SK-N-SH (cell line): ENCODE measurements at regions not wholly inside any gene's neighbourhood (a gene's known extent, or its start where the extent isn't known, plus 50 kb on each side); places are given as distances from the start of the nearest gene placed in this dataset.

ENCODE experiments used
- CHD2 ChIP-seq: fragments of 150-350 bp; IDR thresholded peaks from 2 replicates; pipeline ENCODE4 v1.6.1; 2018; ENCODE audit warnings: low read length; ENCODE audit not compliant: partially characterized antibody
- EP300 ChIP-seq, 2 experiments: IDR thresholded peaks; 2 replicates each; pipeline versions ENCODE4 v1.4.0 to v1.6.1; 2012; ENCODE audit warnings: borderline replicate concordance in 1 of 2, low read depth in 1 of 2, low read length in 1 of 2
- EZH2phosphoT487 ChIP-seq: fragments of 200-600 bp; sonication (generic); IDR thresholded peaks from 2 replicates; pipeline ENCODE4 v1.6.1; 2017; ENCODE audit warnings: low read depth, mixed run types, mild to moderate bottlenecking, antibody characterized with exemption, moderate library complexity, borderline replicate concordance
- GATA2 ChIP-seq: sonication (generic); formaldehyde crosslinking; IDR thresholded peaks from 2 replicates; pipeline ENCODE4 v1.5.0; 2020; ENCODE audit warnings: mild to moderate bottlenecking, missing genetic modification reagents
- RAD21 ChIP-seq: IDR thresholded peaks from 2 replicates; pipeline ENCODE4 v1.6.1; 2012; ENCODE audit warnings: mild to moderate bottlenecking, low read length
- RCOR1 ChIP-seq: fragments of 150-350 bp; IDR thresholded peaks from 2 replicates; pipeline ENCODE4 v1.6.1; 2017; ENCODE audit warnings: antibody characterized with exemption, low read length
- SIN3A ChIP-seq: IDR thresholded peaks from 2 replicates; pipeline ENCODE4 v1.6.1; 2012; ENCODE audit warnings: low read depth, mild to moderate bottlenecking, low read length, moderate library complexity, borderline replicate concordance
- TAF1 ChIP-seq: IDR thresholded peaks from 2 replicates; pipeline ENCODE4 v1.6.1; 2012; ENCODE audit warnings: low read depth, mild to moderate bottlenecking, low read length, moderate library complexity, borderline replicate concordance
- YY1 ChIP-seq: IDR thresholded peaks from 2 replicates; pipeline ENCODE4 v1.4.0; 2012; ENCODE audit warnings: low read depth, mild to moderate bottlenecking
- TF ChIP-seq, protein P1 (sequence below): fragments of 200-600 bp; sonication (generic); IDR thresholded peaks from 2 replicates; pipeline ENCODE4 v1.6.1; 2017; ENCODE audit warnings: antibody characterized with exemption, mild to moderate bottlenecking, moderate library complexity
- TF ChIP-seq, protein P2 (sequence below): IDR thresholded peaks from 2 replicates; pipeline ENCODE4 v1.6.1; 2012; ENCODE audit warnings: mild to moderate bottlenecking, low read depth, low read length, moderate library complexity
- TF ChIP-seq, protein P3 (sequence below): fragments of 150-350 bp; IDR thresholded peaks from 2 replicates; pipeline ENCODE4 v1.6.1; 2017; ENCODE audit warnings: antibody characterized with exemption, low read length, low read depth, borderline replicate concordance

DNA sequence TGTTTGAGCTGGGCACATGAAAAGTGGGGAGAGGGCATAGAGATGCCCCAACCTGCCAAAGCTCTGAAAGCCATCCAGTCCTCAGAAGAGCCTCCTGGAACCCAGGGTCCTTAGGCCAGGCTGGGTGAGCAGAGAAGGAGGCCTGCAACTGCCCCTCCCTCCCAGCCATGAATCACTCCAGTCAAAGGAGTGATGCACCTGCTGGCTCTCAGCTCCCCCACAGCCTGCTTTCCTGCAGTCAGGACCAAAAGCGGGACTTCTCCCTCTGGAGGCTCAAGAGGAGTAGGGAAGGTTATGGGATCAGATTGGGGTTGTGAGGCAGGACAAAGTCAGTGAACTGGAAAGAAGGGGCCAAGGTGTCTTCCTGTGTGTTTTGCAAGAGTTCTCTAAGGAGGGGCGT is 145.6 kb downstream of the TMEM132E start:
- TF ChIP-seq, protein P1, sequence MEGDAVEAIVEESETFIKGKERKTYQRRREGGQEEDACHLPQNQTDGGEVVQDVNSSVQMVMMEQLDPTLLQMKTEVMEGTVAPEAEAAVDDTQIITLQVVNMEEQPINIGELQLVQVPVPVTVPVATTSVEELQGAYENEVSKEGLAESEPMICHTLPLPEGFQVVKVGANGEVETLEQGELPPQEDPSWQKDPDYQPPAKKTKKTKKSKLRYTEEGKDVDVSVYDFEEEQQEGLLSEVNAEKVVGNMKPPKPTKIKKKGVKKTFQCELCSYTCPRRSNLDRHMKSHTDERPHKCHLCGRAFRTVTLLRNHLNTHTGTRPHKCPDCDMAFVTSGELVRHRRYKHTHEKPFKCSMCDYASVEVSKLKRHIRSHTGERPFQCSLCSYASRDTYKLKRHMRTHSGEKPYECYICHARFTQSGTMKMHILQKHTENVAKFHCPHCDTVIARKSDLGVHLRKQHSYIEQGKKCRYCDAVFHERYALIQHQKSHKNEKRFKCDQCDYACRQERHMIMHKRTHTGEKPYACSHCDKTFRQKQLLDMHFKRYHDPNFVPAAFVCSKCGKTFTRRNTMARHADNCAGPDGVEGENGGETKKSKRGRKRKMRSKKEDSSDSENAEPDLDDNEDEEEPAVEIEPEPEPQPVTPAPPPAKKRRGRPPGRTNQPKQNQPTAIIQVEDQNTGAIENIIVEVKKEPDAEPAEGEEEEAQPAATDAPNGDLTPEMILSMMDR: no peak
- TF ChIP-seq GATA2 (CRISPR knock-in tag) (no peak), RCOR1 (no peak), YY1 (no peak), EP300 (IDR thresholded peaks at IDR 0.05; ENCODE audit: borderline replicate concordance in 1 of 2, low read depth in 1 of 2, low read length in 1 of 2) (no peak), EZH2phosphoT487 (no peak), CHD2 (no peak), SIN3A (no peak), RAD21 (no peak), TAF1 (no peak)
- TF ChIP-seq, protein P2, sequence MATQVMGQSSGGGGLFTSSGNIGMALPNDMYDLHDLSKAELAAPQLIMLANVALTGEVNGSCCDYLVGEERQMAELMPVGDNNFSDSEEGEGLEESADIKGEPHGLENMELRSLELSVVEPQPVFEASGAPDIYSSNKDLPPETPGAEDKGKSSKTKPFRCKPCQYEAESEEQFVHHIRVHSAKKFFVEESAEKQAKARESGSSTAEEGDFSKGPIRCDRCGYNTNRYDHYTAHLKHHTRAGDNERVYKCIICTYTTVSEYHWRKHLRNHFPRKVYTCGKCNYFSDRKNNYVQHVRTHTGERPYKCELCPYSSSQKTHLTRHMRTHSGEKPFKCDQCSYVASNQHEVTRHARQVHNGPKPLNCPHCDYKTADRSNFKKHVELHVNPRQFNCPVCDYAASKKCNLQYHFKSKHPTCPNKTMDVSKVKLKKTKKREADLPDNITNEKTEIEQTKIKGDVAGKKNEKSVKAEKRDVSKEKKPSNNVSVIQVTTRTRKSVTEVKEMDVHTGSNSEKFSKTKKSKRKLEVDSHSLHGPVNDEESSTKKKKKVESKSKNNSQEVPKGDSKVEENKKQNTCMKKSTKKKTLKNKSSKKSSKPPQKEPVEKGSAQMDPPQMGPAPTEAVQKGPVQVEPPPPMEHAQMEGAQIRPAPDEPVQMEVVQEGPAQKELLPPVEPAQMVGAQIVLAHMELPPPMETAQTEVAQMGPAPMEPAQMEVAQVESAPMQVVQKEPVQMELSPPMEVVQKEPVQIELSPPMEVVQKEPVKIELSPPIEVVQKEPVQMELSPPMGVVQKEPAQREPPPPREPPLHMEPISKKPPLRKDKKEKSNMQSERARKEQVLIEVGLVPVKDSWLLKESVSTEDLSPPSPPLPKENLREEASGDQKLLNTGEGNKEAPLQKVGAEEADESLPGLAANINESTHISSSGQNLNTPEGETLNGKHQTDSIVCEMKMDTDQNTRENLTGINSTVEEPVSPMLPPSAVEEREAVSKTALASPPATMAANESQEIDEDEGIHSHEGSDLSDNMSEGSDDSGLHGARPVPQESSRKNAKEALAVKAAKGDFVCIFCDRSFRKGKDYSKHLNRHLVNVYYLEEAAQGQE: no peak
- TF ChIP-seq, protein P3, sequence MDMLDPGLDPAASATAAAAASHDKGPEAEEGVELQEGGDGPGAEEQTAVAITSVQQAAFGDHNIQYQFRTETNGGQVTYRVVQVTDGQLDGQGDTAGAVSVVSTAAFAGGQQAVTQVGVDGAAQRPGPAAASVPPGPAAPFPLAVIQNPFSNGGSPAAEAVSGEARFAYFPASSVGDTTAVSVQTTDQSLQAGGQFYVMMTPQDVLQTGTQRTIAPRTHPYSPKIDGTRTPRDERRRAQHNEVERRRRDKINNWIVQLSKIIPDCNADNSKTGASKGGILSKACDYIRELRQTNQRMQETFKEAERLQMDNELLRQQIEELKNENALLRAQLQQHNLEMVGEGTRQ: no peak
